A549 (cell line): ENCODE measurements at regions not wholly inside any gene's neighbourhood (a gene's known extent, or its start where the extent isn't known, plus 50 kb on each side); places are given as distances from the start of the nearest gene placed in this dataset.

Experiments
- ATAC-seq, 2 experiments: fragments of 200-7000 bp in 1 of 2; fragments of >200 bp in 1 of 2; cut with Nextera tagmentation in 1 of 2; cut with Tn5 transposase in 1 of 2; 3 replicates each; pipeline versions ENCODE4 v1.8.0 to v1.9.1; 2018 to 2020; ENCODE audit warnings: mild to moderate bottlenecking in 1 of 2, moderate library complexity in 1 of 2
- CTCF ChIA-PET: fragments of 300-600 bp; sonication (Branson Sonifier 250); formaldehyde crosslinking; extraction: SDS; loops from one replicate; lab custom pipeline; 2021; ENCODE audit warnings: antibody characterized with exemption, inconsistent platforms; lab: Yijun Ruan, JAX
- POLR2A ChIA-PET: fragments of 350-600 bp; formaldehyde crosslinking; extraction: SDS; loops from one replicate; lab custom pipeline; 2021; ENCODE audit warnings: antibody characterized with exemption, inconsistent platforms; lab: Yijun Ruan, JAX
- DNase-seq, 2 experiments: peaks; one replicate each; pipeline versions ENCODE4 v3.0.0 to v3.0.0-alpha.2; 2011 to 2016; ENCODE audit warnings: low read depth in 1 of 2, low spot score in 1 of 2
- FAIRE-seq: peaks from 2 replicates; lab custom pipeline; 2011; peaks lifted over from hg19 to GRCh38; lab: Jason Lieb, UNC
- H3K27ac ChIP-seq, 2 experiments: fragments of >200 bp; sonication (Bioruptor Twin); formaldehyde crosslinking; 3 replicates each; pipeline ENCODE4 v1.5.1; 2016 to 2017
- H3K4me1 ChIP-seq: fragments of >200 bp; sonication (Bioruptor Twin); formaldehyde crosslinking; 3 replicates; pipeline ENCODE4 v1.6.1; 2016
- H3K4me2 ChIP-seq: fragments of >200 bp; sonication (Bioruptor Twin); formaldehyde crosslinking; 3 replicates; pipeline ENCODE4 v1.6.1; 2016
- H3K4me3 ChIP-seq: fragments of >200 bp; sonication (Bioruptor Twin); formaldehyde crosslinking; 3 replicates; pipeline ENCODE4 v1.5.1; 2016
- H3K9me3 ChIP-seq: fragments of >200 bp; sonication (Bioruptor Twin); formaldehyde crosslinking; 3 replicates; pipeline ENCODE4 v1.6.1; 2016
- CEBPB ChIP-seq, 2 experiments: fragments of >200 bp in 1 of 2; sonication (Bioruptor Twin) in 1 of 2; formaldehyde crosslinking in 1 of 2; IDR thresholded peaks; 2 replicates each; pipeline ENCODE4 v1.6.1; 2012 to 2016
- CHD2 ChIP-seq: fragments of 150-350 bp; IDR thresholded peaks from 2 replicates; pipeline ENCODE4 v1.6.1; 2014; ENCODE audit warnings: low read length; ENCODE audit not compliant: partially characterized antibody
- CTCF ChIP-seq: fragments of >200 bp; sonication (Bioruptor Twin); formaldehyde crosslinking; IDR thresholded peaks from 3 replicates; pipeline ENCODE4 v1.5.1; 2016
- EHMT2 ChIP-seq: fragments of 200-600 bp; sonication (generic); IDR thresholded peaks from 2 replicates; pipeline ENCODE4 v1.6.1; 2016; ENCODE audit warnings: antibody characterized with exemption, low read depth, mild to moderate bottlenecking, moderate library complexity
- ELK1 ChIP-seq: fragments of 150-350 bp; IDR thresholded peaks from 2 replicates; pipeline ENCODE4 v1.6.1; 2014; ENCODE audit warnings: low read depth, mild to moderate bottlenecking, low read length
- EP300 ChIP-seq, 2 experiments: fragments of >200 bp; sonication (Bioruptor Twin); formaldehyde crosslinking; IDR thresholded peaks; 2 replicates in 1 of 2; 3 replicates in 1 of 2; pipeline ENCODE4 v1.6.1; 2016 to 2017
- ESRRA ChIP-seq: fragments of 150-350 bp; IDR thresholded peaks from 2 replicates; pipeline ENCODE4 v1.6.1; 2014; ENCODE audit warnings: mild to moderate bottlenecking, low read length, borderline replicate concordance
- FOSB ChIP-seq: fragments of 250-450 bp; sonication (Bioruptor Pico); IDR thresholded peaks from 2 replicates; pipeline ENCODE4 v1.5.0; 2020; ENCODE audit warnings: mild to moderate bottlenecking, moderate library complexity
- GATA3 ChIP-seq: IDR thresholded peaks from 2 replicates; pipeline ENCODE4 v1.6.1; 2012; ENCODE audit warnings: borderline replicate concordance
- HOXA7 ChIP-seq: fragments of 250-450 bp; sonication (Bioruptor Pico); IDR thresholded peaks from 2 replicates; pipeline ENCODE4 v1.5.0; 2020; ENCODE audit warnings: mild to moderate bottlenecking, moderate library complexity
- HOXB13 ChIP-seq: fragments of 250-450 bp; sonication (Bioruptor Pico); IDR thresholded peaks from 2 replicates; pipeline ENCODE4 v1.5.0; 2020; ENCODE audit warnings: low read depth, mild to moderate bottlenecking, moderate library complexity
- JUNB ChIP-seq: fragments of >200 bp; sonication (Bioruptor Twin); formaldehyde crosslinking; IDR thresholded peaks from 2 replicates; pipeline ENCODE4 v1.6.1; 2016
- KDM5A ChIP-seq: fragments of 200-600 bp; sonication (generic); IDR thresholded peaks from 2 replicates; pipeline ENCODE4 v1.6.1; 2016; ENCODE audit warnings: antibody characterized with exemption, mild to moderate bottlenecking
- MAFK ChIP-seq: fragments of 450-650 bp; IDR thresholded peaks from 2 replicates; pipeline ENCODE4 v1.6.1; 2014; ENCODE audit not compliant: partially characterized antibody
- MAZ ChIP-seq: fragments of 150-350 bp; IDR thresholded peaks from 2 replicates; pipeline ENCODE4 v1.6.1; 2014; ENCODE audit warnings: antibody characterized with exemption, low read depth, low read length, borderline replicate concordance
- MYC ChIP-seq: IDR thresholded peaks from 2 replicates; pipeline ENCODE4 v1.6.1; 2012; ENCODE audit warnings: mild to moderate bottlenecking, inconsistent platforms, low read length, improper control_type of control experiment, borderline replicate concordance
- NPAS2 ChIP-seq: fragments of 250-450 bp; sonication (Bioruptor Pico); IDR thresholded peaks from 2 replicates; pipeline ENCODE4 v1.8.0; 2022; ENCODE audit warnings: mild to moderate bottlenecking, moderate library complexity, borderline replicate concordance
- NR3C1 ChIP-seq: fragments of >200 bp; sonication (Bioruptor Twin); formaldehyde crosslinking; IDR thresholded peaks from 3 replicates; pipeline ENCODE4 v1.6.1; 2017
- PHF8 ChIP-seq: fragments of 200-600 bp; sonication (generic); IDR thresholded peaks from 2 replicates; pipeline ENCODE4 v1.6.1; 2016; ENCODE audit warnings: low read depth, mild to moderate bottlenecking, antibody characterized with exemption, moderate library complexity, borderline replicate concordance
- POLR2AphosphoS2 ChIP-seq: conservative IDR thresholded peaks from 2 replicates; pipeline ENCODE4 v1.6.1; 2012; ENCODE audit warnings: low read length, improper control_type of control experiment, inconsistent platforms
- RAD21 ChIP-seq, 2 experiments: fragments of >200 bp in 1 of 2; sonication (Bioruptor Twin) in 1 of 2; formaldehyde crosslinking in 1 of 2; IDR thresholded peaks in 1 of 2; conservative IDR thresholded peaks in 1 of 2; 2 replicates in 1 of 2; 3 replicates in 1 of 2; pipeline ENCODE4 v1.6.1; 2012 to 2018; ENCODE audit warnings: inconsistent platforms in 1 of 2
- RCOR1 ChIP-seq: fragments of 150-350 bp; IDR thresholded peaks from 2 replicates; pipeline ENCODE4 v1.6.1; 2014; ENCODE audit warnings: antibody characterized with exemption, low read length, low read depth
- RFX5 ChIP-seq: fragments of 450-650 bp; IDR thresholded peaks from 2 replicates; pipeline ENCODE4 v1.7.1; 2014; ENCODE audit warnings: antibody characterized with exemption, mild to moderate bottlenecking, moderate library complexity
- RNF2 ChIP-seq: fragments of 200-600 bp; sonication (generic); IDR thresholded peaks from 2 replicates; pipeline ENCODE4 v1.6.1; 2016; ENCODE audit warnings: low read depth, mild to moderate bottlenecking, antibody characterized with exemption, moderate library complexity, borderline replicate concordance
- TFCP2L1 ChIP-seq: fragments of 250-450 bp; sonication (Bioruptor Pico); IDR thresholded peaks from 2 replicates; pipeline ENCODE4 v1.5.0; 2021; ENCODE audit warnings: mild to moderate bottlenecking
- ZC3H11A ChIP-seq: fragments of 450-650 bp; IDR thresholded peaks from 2 replicates; pipeline ENCODE4 v1.6.1; 2014; ENCODE audit warnings: antibody characterized with exemption, mild to moderate bottlenecking
- ZNF302 ChIP-seq: fragments of 250-450 bp; sonication (Bioruptor Pico); IDR thresholded peaks from 2 replicates; pipeline ENCODE4 v1.9.0; 2021; ENCODE audit warnings: inconsistent platforms, mild to moderate bottlenecking, moderate library complexity
- WGBS: methylation state at CpG from one replicate; pipeline ENCODE4 v1.1.6; 2017; ENCODE audit errors: missing lambda C conversion rate; 5-methylcytosine and 5-hydroxymethylcytosine counted together

GRCh38 chr13:107043021-107043956 is 475.4 kb upstream of the ARGLU1 start:
- no peak for TF ChIP-seq CTCF
- no peak for TF ChIP-seq PHF8
- TF ChIP-seq RFX5, result no peak
- no peak for TF ChIP-seq NPAS2 (CRISPR knock-in tag)
- no peak for TF ChIP-seq ESRRA
- TF ChIP-seq KDM5A, result no peak
- no peak for TF ChIP-seq JUNB
- TF ChIP-seq RCOR1, result no peak
- TF ChIP-seq CEBPB (IDR thresholded peaks at IDR 0.05), result no peak
- TF ChIP-seq MAFK, result no peak
- TF ChIP-seq EHMT2, result no peak
- TF ChIP-seq RAD21 (conservative IDR thresholded peaks at IDR 0.05 in 1 of 2, IDR thresholded peaks at IDR 0.05 in 1 of 2), result no peak
- TF ChIP-seq RNF2, result no peak
- TF ChIP-seq ZC3H11A, result no peak
- no peak for FAIRE-seq

GRCh38 chr13:107035778-107036177 is 467.8 kb upstream of the ARGLU1 start:
- ATAC-seq (no peak), FAIRE-seq (no peak), DNase-seq (no peak)
- POLR2A ChIA-PET, result no interaction called here
- TF ChIP-seq POLR2AphosphoS2, result no peak
- no peak for TF ChIP-seq EHMT2
- no peak for TF ChIP-seq PHF8
- TF ChIP-seq TFCP2L1 (CRISPR knock-in tag), result no peak
- no peak for TF ChIP-seq MAFK
- TF ChIP-seq JUNB, result no peak
- TF ChIP-seq ESRRA, result no peak
- TF ChIP-seq FOSB (CRISPR knock-in tag), result no peak
- CTCF ChIA-PET, result no interaction called here
- Histone ChIP-seq H3K27ac (no peak overlapping the region), H3K4me1 (no peaks in the 10 kb centered on the region), H3K9me3 (no peaks in the 10 kb centered on the region), H3K4me3 (no peak overlapping the region), H3K4me2 (no peak overlapping the region)
- WGBS, result 0% methylated on average over 2 of the region's 2 CpGs

More at GRCh38 chr13:107043021-107043956, 475.4 kb upstream of the ARGLU1 start:
- ChIA-PET POLR2A (no interaction called here), CTCF (no interaction called here)
- ATAC-seq, result no peak
- no peak for DNase-seq
- WGBS, result 3% methylated on average over 6 of the region's 7 CpGs
- Histone ChIP-seq H3K9me3 (no peaks in the 10 kb centered on the region), H3K27ac (no peak overlapping the region), H3K4me3 (no peak overlapping the region), H3K4me1 (no peaks in the 10 kb centered on the region), H3K4me2 (no peak overlapping the region)

DNA sequence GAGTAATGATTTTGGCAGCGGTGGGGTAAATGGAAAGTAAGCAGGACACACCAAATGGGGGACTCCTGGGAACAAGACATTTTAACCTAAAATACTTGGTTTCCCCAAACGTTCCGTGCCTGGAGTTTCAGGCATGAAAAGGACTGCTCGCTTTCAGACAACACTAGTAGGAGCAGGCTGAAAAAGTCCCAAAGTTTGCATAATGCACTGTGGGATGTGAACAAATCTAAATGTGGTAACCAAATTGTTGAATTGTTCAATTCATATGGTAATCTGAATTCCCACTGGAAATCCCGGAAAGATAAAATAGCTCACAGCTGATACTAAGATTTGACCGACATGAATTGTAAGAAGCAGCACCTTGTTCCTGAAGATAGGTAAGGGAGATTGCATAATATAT is 467.2 kb upstream of the ARGLU1 start:
- POLR2A ChIA-PET, result no interaction called here
- FAIRE-seq (no peak), DNase-seq (no peak), ATAC-seq (no peak)
- H3K9me3 ChIP-seq, result no peaks in the 10 kb centered on the region
- 27% methylated on average over 6 of the region's 6 CpGs for WGBS
- no peak overlapping the region for H3K27ac ChIP-seq
- H3K4me3 ChIP-seq, result no peak overlapping the region
- CTCF ChIA-PET, result no interaction called here
- no peaks in the 10 kb centered on the region for H3K4me1 ChIP-seq
- H3K4me2 ChIP-seq, result no peak overlapping the region
- TF ChIP-seq GATA3 (no peak), EP300 (IDR thresholded peaks at IDR 0.05) (no peak), CHD2 (no peak), HOXA7 (CRISPR knock-in tag) (no peak), MYC (no peak), NR3C1 (no peak), MAZ (no peak), TFCP2L1 (CRISPR knock-in tag) (no peak), FOSB (CRISPR knock-in tag) (no peak), CTCF (no peak), ELK1 (no peak), ZNF302 (CRISPR knock-in tag) (no peak), HOXB13 (CRISPR knock-in tag) (no peak)
